ENCODE measurements at regions not wholly inside any gene's neighbourhood (a gene's known extent, or its start where the extent isn't known, plus 50 kb on each side); places are given as distances from the start of the nearest gene placed in this dataset.

- no peak for DNase-seq (ENCODE audit: low spot score)
Measured at GRCh38 chr3:59450946-59451763, 401.3 kb upstream of the CFAP20DC start.

- DNase-seq (ENCODE audit: low spot score): no peak
Measured at GRCh38 chr3:59450437-59450836, 400.6 kb upstream of the CFAP20DC start.

DNA sequence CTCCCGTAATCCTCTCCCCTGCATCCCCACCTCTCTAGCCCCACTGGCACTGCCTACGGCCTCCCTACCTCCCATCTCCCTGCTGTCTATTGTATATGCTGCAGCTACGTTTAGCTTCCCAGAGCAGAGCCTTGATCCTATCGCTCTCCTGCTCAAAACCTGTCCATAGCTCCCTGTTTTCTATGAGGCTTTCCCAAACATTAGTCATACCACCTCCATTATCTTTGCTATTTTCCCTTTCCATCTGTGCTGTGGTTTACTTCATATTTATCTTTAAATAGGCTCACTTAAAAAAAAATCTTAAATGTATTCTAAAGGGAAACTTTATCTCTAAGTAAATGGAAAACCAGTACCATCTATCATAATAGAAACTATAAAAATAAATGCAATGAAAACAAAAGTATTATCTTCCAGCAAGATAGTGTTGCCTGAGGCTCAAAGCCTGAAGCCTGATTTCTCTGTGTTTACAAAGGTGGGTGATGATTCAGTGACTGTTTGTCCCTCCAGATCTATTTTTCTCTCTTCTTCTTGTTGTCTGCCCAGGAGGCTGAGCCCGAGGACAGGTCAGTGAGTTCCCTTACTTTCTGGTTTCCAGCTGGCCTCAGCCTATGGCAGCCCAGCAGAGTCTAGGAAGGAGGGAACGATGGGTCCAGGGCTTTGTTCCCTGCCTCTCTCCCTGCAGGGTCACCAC lies 397.1 kb upstream of the CFAP20DC start:
- no peak for DNase-seq (ENCODE audit: low spot score)

GRCh38 chr3:59444676-59445075 lies 394.9 kb upstream of the CFAP20DC start:
- DNase-seq (ENCODE audit: low spot score): no peak

- no peak for DNase-seq (ENCODE audit: low spot score)
Measured at GRCh38 chr3:59444294-59444671, 394.5 kb upstream of the CFAP20DC start.

GRCh38 chr3:59443618-59444293 lies 393.9 kb upstream of the CFAP20DC start:
- no peak for DNase-seq (ENCODE audit: low spot score)

- DNase-seq (ENCODE audit: low spot score): no peak
Measured at GRCh38 chr3:59442046-59442445, 392.2 kb upstream of the CFAP20DC start.

DNA sequence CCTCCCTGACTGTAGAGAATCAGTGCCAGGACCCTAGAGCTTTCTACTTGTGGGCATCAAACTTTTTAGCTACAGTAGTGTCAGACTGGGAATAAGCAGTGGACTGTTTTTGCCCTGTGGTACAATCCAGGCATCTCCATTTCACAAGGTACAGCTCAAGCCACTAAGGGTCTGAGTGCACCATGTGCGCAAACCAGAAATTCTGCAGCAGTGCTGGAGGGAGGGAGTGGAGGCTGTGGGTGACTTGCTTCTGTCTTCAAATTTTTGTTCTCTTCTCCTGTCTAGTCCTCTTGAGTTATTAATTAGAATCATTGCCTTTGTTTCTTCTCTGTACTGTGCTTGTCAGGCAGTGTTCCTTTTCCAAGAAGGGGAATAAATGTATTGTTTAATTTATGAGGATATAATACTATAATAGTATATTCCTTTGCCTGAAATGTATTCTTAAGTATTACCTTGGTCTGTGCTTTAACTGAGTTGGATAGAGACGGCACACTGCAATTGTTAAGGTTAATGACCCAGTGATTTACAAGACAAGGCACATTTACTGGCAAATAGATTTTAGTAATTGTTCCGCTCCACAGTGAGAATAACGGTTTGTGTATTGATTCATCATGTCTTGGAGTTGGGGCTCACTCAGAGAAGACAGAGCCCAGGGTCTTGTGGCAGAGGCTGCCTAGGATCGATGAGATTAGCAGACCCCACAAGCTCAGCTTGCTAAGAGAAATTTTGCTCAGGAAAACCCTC lies 390.6 kb upstream of the CFAP20DC start:
- no peak for DNase-seq (ENCODE audit: low spot score)

DNA sequence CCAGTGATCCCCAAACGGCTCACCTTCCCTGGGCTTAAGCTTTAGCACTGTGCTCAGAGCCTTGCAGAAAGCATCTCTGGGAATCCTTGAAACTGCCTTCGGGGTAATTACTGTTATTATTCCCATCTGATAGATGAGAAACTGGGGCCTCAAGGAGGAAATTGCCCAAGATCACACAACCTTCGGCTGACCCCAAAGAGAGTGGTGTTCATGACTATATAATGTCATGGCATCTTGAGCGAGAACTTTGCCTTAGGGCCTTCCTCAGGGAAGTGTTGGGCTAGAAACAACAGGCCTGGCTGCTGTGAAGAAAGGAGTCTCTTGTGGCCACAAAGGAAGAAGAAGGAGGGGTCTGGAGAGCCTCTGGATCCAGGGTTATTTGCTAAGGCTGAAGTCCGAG lies 388.7 kb upstream of the CFAP20DC start:
- no peak for DNase-seq (ENCODE audit: low spot score)

DNA sequence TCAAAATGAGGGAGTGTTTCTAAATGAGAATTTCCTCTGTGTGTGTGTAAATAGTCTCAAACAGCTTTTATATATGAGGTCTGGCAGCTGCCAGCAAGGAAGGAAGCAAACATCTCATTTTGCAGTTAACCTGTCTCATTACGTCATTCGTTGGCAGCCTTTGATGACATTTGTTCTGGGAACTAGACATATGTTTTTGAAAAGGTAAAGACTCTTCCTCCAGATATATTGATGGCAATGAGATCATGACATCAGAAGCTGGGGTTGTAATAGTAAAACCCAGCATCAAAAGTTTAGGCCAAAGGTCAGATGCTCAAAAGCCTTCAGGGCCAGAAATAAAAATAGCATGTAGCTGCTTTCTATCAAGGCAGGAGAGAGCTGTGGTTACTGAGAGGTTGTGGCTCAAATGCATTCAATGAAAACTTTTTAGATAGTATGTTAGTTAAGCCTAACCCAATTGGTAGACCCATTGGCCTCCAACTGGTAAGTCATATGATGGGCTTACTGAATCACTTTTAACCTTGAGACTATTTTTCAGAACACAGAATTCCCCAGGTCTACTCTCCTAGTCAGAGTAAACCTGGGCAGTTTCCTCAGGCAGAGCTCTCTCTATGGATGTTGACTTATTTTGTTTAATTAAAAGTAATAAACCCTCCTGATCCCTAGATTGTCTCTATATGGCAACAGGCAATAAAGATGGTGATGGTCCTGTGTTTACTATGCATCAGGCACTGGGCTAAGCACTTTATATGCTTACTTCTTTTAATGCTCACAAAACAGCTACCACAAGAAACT lies 386.5 kb upstream of the CFAP20DC start:
- no peak for DNase-seq (ENCODE audit: low spot score)

DNA sequence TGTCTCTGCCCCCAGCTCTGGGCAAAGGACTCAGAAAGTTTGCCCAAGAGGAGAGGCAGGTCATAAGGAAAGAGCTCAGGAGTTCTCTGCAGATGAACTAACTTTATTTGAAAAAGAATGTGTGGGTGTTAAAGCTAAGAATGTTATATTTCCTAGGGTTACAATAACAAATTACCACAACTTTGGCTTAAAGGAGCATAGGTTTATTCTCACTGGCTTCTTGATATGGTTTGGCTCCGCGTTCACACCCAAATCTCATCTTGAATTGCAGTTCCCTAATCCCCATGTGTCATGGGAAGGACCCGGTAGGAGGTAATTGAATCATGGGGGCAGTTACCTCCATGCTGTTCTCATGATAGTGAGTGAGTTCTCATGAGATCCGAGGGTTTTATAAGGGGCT lies 383.7 kb upstream of the CFAP20DC start:
- DNase-seq (ENCODE audit: low spot score): no peak

DNA sequence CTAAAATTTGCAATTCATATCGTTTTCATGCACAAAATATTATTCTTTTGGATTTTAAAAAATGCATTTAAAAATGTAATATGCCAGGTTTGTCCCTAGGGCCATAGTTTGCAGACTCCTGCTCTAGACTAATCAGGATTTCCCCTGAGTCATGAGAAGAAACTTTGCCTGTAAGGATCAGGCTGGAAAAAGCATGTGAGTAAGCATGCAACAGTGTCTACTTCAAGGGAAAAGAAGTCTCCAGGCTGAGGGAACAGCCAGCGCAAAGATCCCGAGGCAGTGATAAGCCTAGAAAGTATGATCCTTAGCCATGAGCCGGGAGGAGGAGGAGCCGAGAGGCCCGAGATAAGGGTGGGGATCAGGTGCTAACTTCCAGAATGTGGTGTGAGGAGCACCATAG lies 382.8 kb upstream of the CFAP20DC start:
- DNase-seq (ENCODE audit: low spot score): no peak

DNA sequence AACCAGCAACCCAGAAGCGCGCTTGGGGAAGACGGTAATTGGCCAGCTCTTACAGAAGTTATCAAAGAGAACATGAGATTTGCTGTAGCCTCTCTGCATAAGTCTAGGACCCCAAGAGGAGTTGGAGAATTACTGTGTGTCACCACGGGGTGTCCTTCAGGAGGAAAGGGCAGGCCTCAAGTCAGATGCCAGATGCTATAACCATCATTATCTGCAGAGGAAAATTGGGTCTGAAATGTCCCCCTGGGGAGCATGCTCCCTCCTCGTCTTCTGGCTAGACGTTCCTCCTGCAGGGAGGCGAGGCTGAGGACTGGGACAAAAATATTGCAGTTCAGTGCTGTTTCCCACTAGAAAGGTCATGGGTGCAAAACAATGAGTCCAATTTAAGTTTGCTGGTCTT lies 380.5 kb upstream of the CFAP20DC start:
- DNase-seq (ENCODE audit: low spot score): no peak

- DNase-seq (ENCODE audit: low spot score): no peak
Measured at GRCh38 chr3:59429198-59429597, 379.4 kb upstream of the CFAP20DC start.

GRCh38 chr3:59426821-59427565 lies 377.2 kb upstream of the CFAP20DC start:
- no peak for DNase-seq (ENCODE audit: low spot score)

DNA sequence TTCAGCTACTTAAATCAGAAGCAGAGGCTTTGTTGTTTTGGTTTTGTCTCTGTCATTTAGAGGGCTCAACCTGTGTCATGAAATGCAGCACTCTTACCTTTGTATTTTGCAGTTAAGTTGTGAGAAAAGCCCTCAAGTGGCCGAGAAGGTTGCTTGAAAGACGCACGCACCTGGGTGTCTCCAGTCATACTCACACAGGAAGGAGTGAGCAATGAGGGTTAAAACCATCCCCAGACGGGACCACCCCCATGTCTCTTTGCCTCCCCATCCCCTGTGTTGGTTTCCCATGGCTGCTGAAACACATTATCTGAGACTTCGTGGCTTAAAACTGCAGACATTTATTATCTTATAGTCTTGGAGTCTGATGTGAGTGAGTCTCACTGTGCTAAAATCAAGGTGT lies 376.1 kb upstream of the CFAP20DC start:
- no peak for DNase-seq (ENCODE audit: low spot score)

DNA sequence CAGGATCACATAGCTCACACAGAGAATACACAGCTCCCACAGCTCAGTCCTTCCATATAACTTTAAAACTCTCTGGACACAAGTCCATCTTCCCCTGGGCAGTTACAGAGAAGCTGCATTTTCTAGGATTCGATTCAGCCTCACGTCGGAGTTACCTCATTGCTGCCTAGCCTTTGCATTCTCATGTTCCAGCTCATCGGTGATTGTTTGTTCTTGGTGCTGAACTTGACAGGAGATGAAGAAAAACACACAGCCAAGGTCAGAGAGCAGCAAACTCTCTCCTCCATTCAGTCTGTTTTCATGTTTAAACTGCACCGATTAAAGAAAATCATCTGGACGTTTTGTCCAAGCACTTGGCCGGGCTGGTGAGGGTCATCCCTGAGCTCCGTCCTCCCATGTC lies 375.5 kb upstream of the CFAP20DC start:
- DNase-seq (ENCODE audit: low spot score): no peak

- DNase-seq (ENCODE audit: low spot score): no peak
Measured at GRCh38 chr3:59424268-59425010, 374.6 kb upstream of the CFAP20DC start.

- DNase-seq (ENCODE audit: low spot score): no peak
Measured at GRCh38 chr3:59423707-59424106, 373.9 kb upstream of the CFAP20DC start.

GRCh38 chr3:59422312-59422711 lies 372.5 kb upstream of the CFAP20DC start:
- DNase-seq (ENCODE audit: low spot score): no peak

Measured in HT-29 (cell line).